H1 (cell line): ENCODE measurements at regions not wholly inside any gene's neighbourhood (a gene's known extent, or its start where the extent isn't known, plus 50 kb on each side); places are given as distances from the start of the nearest gene placed in this dataset.

ENCODE experiments used
- CTCF ChIA-PET: fragments of 300-600 bp; sonication (Branson Sonifier 250); formaldehyde crosslinking; loops from one replicate; lab custom pipeline; 2021; ENCODE audit not compliant: partially characterized antibody; lab: Charles Lee
- POLR2A ChIA-PET: fragments of 300-600 bp; sonication (Branson Sonifier 250); formaldehyde crosslinking; loops from one replicate; lab custom pipeline; 2021; ENCODE audit warnings: inconsistent platforms; ENCODE audit not compliant: partially characterized antibody; lab: Charles Lee
- DNase-seq, 2 experiments: peaks; one replicate each; pipeline versions ENCODE4 v3.0.0 to v3.0.0-alpha.2; 2010 to 2022; ENCODE audit warnings: low spot score in 2 of 2, low read depth in 1 of 2, mixed read lengths in 1 of 2
- FAIRE-seq: peaks from 2 replicates; lab custom pipeline; 2011; peaks lifted over from hg19 to GRCh38; lab: Jason Lieb, UNC
- H2AFZ ChIP-seq: 2 replicates; pipeline ENCODE4 v1.8.1; 2012; ENCODE audit warnings: low read length, inconsistent platforms
- H2AK5ac ChIP-seq: 2 replicates; pipeline ENCODE4 v1.6.1; 2013; ENCODE audit warnings: low read depth, low read length
- H2BK120ac ChIP-seq: replicated peaks from 2 replicates; pipeline ENCODE3; 2013; ENCODE audit warnings: low read depth, low read length, inconsistent platforms
- H2BK12ac ChIP-seq: 2 replicates; pipeline ENCODE4 v1.6.1; 2013; ENCODE audit warnings: low read depth, low read length
- H2BK15ac ChIP-seq: 2 replicates; pipeline ENCODE4 v1.6.1; 2013; ENCODE audit warnings: low read length
- H2BK20ac ChIP-seq: 2 replicates; pipeline ENCODE4 v1.6.1; 2013; ENCODE audit warnings: low read length
- H2BK5ac ChIP-seq: 2 replicates; pipeline ENCODE4 v1.6.1; 2013; ENCODE audit warnings: low read depth, low read length
- H3K14ac ChIP-seq: 2 replicates; pipeline ENCODE4 v1.6.1; 2013; ENCODE audit warnings: inconsistent platforms; ENCODE audit not compliant: insufficient read length
- H3K18ac ChIP-seq: 2 replicates; pipeline ENCODE4 v1.6.1; 2013; ENCODE audit warnings: low read length; ENCODE audit errors: extremely low read depth
- H3K23ac ChIP-seq: 2 replicates; pipeline ENCODE4 v1.6.1; 2013; ENCODE audit warnings: inconsistent platforms; ENCODE audit not compliant: insufficient read length
- H3K23me2 ChIP-seq: 2 replicates; pipeline ENCODE4 v1.6.1; 2013; ENCODE audit warnings: low read depth, low read length
- H3K27ac ChIP-seq: 2 replicates; pipeline ENCODE4 v1.6.1; 2011; ENCODE audit warnings: low read depth, low read length, inconsistent platforms
- H3K27me3 ChIP-seq, 4 experiments: replicated peaks in 1 of 4; 1 replicate in 1 of 4; 2 replicates in 3 of 4; pipeline versions ENCODE4 v1.6.1 to v1.8.1; 2011 to 2013; ENCODE audit warnings: low read length in 3 of 4, mild to moderate bottlenecking in 3 of 4, inconsistent platforms in 2 of 4, mixed read lengths in 2 of 4, moderate library complexity in 1 of 4; ENCODE audit not compliant: control insufficient read depth in 3 of 4, insufficient read depth in 3 of 4; ENCODE audit errors: extremely low read depth in 1 of 4
- H3K36me3 ChIP-seq, 4 experiments: 2 replicates each; pipeline versions ENCODE4 v1.6.1 to v1.8.1; 2011 to 2013; ENCODE audit warnings: mild to moderate bottlenecking in 4 of 4, low read length in 3 of 4, moderate library complexity in 2 of 4, control low read depth in 1 of 4, inconsistent platforms in 1 of 4; ENCODE audit not compliant: insufficient read depth in 4 of 4, control insufficient read depth in 2 of 4
- H3K4ac ChIP-seq: replicated peaks from 2 replicates; pipeline ENCODE3; 2013; ENCODE audit warnings: low read length, low read depth, mixed read lengths, inconsistent platforms; ENCODE audit not compliant: insufficient read length
- H3K4me1 ChIP-seq, 4 experiments: replicated peaks in 1 of 4; 1 replicate in 1 of 4; 2 replicates in 3 of 4; pipeline versions ENCODE4 v1.6.1 to v1.8.1; 2011 to 2013; ENCODE audit warnings: low read length in 3 of 4, inconsistent platforms in 2 of 4, mixed read lengths in 1 of 4; ENCODE audit not compliant: insufficient read depth in 4 of 4, control insufficient read depth in 3 of 4
- H3K4me2 ChIP-seq, 2 experiments: 2 replicates each; pipeline versions ENCODE4 v1.6.1 to v1.8.1; 2011 to 2013; ENCODE audit warnings: low read depth in 2 of 2, low read length in 2 of 2, control low read depth in 1 of 2, inconsistent platforms in 1 of 2, mild to moderate bottlenecking in 1 of 2; ENCODE audit not compliant: insufficient read depth in 1 of 2
- H3K4me3 ChIP-seq, 4 experiments: fragments of 200-600, 300-600 bp in 1 of 4; sonication (generic), shearing (Covaris generic), sonication (Bioruptor Twin) in 1 of 4; 2 replicates each; pipeline versions ENCODE4 v1.5.1 to v1.8.1; 2011 to 2016; ENCODE audit warnings: low read length in 4 of 4, low read depth in 3 of 4, control low read depth in 2 of 4, inconsistent platforms in 2 of 4, mild to moderate bottlenecking in 2 of 4, mixed read lengths in 1 of 4, moderate library complexity in 1 of 4; ENCODE audit not compliant: insufficient read depth in 2 of 4; ENCODE audit errors: extremely low read depth in 1 of 4
- H3K56ac ChIP-seq: replicated peaks from 2 replicates; pipeline ENCODE3; 2013; ENCODE audit warnings: low read depth, mild to moderate bottlenecking, mixed read lengths, low read length, inconsistent platforms; ENCODE audit not compliant: insufficient read length
- H3K79me1 ChIP-seq: 2 replicates; pipeline ENCODE4 v1.6.1; 2013; ENCODE audit warnings: low read depth, low read length, control low read depth
- H3K79me2 ChIP-seq, 2 experiments: 2 replicates each; pipeline versions ENCODE4 v1.6.1 to v1.8.1; 2012 to 2013; ENCODE audit warnings: low read length in 2 of 2, mild to moderate bottlenecking in 2 of 2, inconsistent platforms in 1 of 2; ENCODE audit not compliant: insufficient read depth in 2 of 2, control insufficient read depth in 1 of 2
- H3K9ac ChIP-seq, 4 experiments: replicated peaks in 1 of 4; 1 replicate in 1 of 4; 2 replicates in 3 of 4; pipeline versions ENCODE4 v1.6.1 to v1.8.1; 2011 to 2013; ENCODE audit warnings: low read depth in 3 of 4, low read length in 3 of 4, control low read depth in 2 of 4, mild to moderate bottlenecking in 2 of 4, moderate library complexity in 2 of 4, inconsistent platforms in 1 of 4; ENCODE audit errors: extremely low read depth in 1 of 4
- H3K9me3 ChIP-seq, 2 experiments: 2 replicates each; pipeline versions ENCODE4 v1.6.1 to v1.8.1; 2012 to 2013; ENCODE audit warnings: mild to moderate bottlenecking in 2 of 2, moderate library complexity in 2 of 2, control low read depth in 1 of 2, inconsistent platforms in 1 of 2, low read depth in 1 of 2, low read length in 1 of 2, mixed read lengths in 1 of 2; ENCODE audit not compliant: insufficient read depth in 2 of 2
- H4K20me1 ChIP-seq, 2 experiments: replicated peaks in 1 of 2; 2 replicates each; pipeline versions ENCODE3 to v1.8.1; 2011 to 2013; ENCODE audit warnings: inconsistent platforms in 2 of 2, low read length in 2 of 2, mild to moderate bottlenecking in 1 of 2; ENCODE audit not compliant: insufficient read depth in 2 of 2, control insufficient read depth in 1 of 2
- H4K5ac ChIP-seq: 2 replicates; pipeline ENCODE4 v1.6.1; 2013; ENCODE audit warnings: low read length, low read depth, mixed read lengths, inconsistent platforms; ENCODE audit not compliant: insufficient read length
- H4K8ac ChIP-seq: 2 replicates; pipeline ENCODE4 v1.8.0; 2013; ENCODE audit warnings: mild to moderate bottlenecking, moderate library complexity, low read length, inconsistent platforms; ENCODE audit not compliant: insufficient read depth; ENCODE audit errors: extremely low read depth
- H4K91ac ChIP-seq: replicated peaks from 2 replicates; pipeline ENCODE3; 2013; ENCODE audit warnings: low read length, mixed read lengths, inconsistent platforms; ENCODE audit not compliant: insufficient read length
- BACH1 ChIP-seq: IDR thresholded peaks from 2 replicates; pipeline ENCODE4 v1.6.1; 2012; ENCODE audit warnings: low read length, improper control_type of control experiment
- CBX5 ChIP-seq: fragments of 300-800, 300-1000 bp; sonication (generic); IDR thresholded peaks from 2 replicates; pipeline ENCODE4 v1.7.1; 2016; ENCODE audit warnings: antibody characterized with exemption, low read length, low read depth
- CHD2 ChIP-seq: IDR thresholded peaks from 2 replicates; pipeline ENCODE4 v1.6.1; 2012; ENCODE audit warnings: low read length, improper control_type of control experiment
- CTBP2 ChIP-seq: IDR thresholded peaks from 2 replicates; pipeline ENCODE4 v1.7.0; 2011; ENCODE audit warnings: borderline replicate concordance, mild to moderate bottlenecking, moderate library complexity, mixed read lengths, low read length; ENCODE audit not compliant: insufficient read depth, insufficient read length
- EZH2 ChIP-seq: fragments of 200-600 bp; sonication (generic); IDR thresholded peaks from 2 replicates; pipeline ENCODE4 v1.7.1; 2012; ENCODE audit warnings: low read depth, mild to moderate bottlenecking, moderate library complexity, low read length, inconsistent platforms; ENCODE audit not compliant: severe bottlenecking
- GTF2F1 ChIP-seq: IDR thresholded peaks from 2 replicates; pipeline ENCODE4 v1.6.1; 2012; ENCODE audit warnings: low read depth, low read length, improper control_type of control experiment, borderline replicate concordance
- HDAC2 ChIP-seq, 2 experiments: fragments of 300-600 bp in 1 of 2; sonication (generic) in 1 of 2; IDR thresholded peaks; 2 replicates each; pipeline ENCODE4 v1.6.1; 2011 to 2012; ENCODE audit warnings: low read depth in 2 of 2, low read length in 2 of 2, mild to moderate bottlenecking in 2 of 2, moderate library complexity in 2 of 2, borderline replicate concordance in 1 of 2, inconsistent platforms in 1 of 2
- KDM5A ChIP-seq: fragments of 200-600 bp; IDR thresholded peaks from 2 replicates; pipeline ENCODE4 v1.7.1; 2012; ENCODE audit warnings: mild to moderate bottlenecking, low read length, inconsistent platforms, mixed read lengths
- PHF8 ChIP-seq: fragments of 200-600 bp; sonication (generic); conservative IDR thresholded peaks from 2 replicates; pipeline ENCODE4 v1.7.1; 2012; ENCODE audit warnings: low read depth, mild to moderate bottlenecking, inconsistent platforms, low read length, moderate library complexity
- POU5F1 ChIP-seq: IDR thresholded peaks from 2 replicates; pipeline ENCODE4 v1.6.1; 2011; ENCODE audit warnings: low read depth, mild to moderate bottlenecking, low read length, moderate library complexity
- RBBP5 ChIP-seq: IDR thresholded peaks from 2 replicates; pipeline ENCODE4 v1.7.1; 2012; ENCODE audit warnings: low read depth, mild to moderate bottlenecking, inconsistent platforms, low read length, moderate library complexity, borderline replicate concordance
- RXRA ChIP-seq: IDR thresholded peaks from 2 replicates; pipeline ENCODE4 v1.6.1; 2011; ENCODE audit warnings: low read depth, mild to moderate bottlenecking, low read length, moderate library complexity; ENCODE audit not compliant: insufficient read depth
- SUZ12 ChIP-seq: fragments of 200-600 bp; sonication (generic); IDR thresholded peaks from 2 replicates; pipeline ENCODE4 v1.6.1; 2012; ENCODE audit warnings: mild to moderate bottlenecking, inconsistent platforms, low read length, moderate library complexity, mixed read lengths
- WGBS, 2 experiments: shearing (Covaris generic) in 1 of 2; methylation state at CpG; one replicate each; pipeline versions ENCODE4 v1.1.6 to v1.1.7; 2013 to 2015; ENCODE audit warnings: low lambda C conversion rate in 2 of 2, mixed read lengths in 2 of 2, inconsistent platforms in 1 of 2, low coverage in 1 of 2, missing lambda C conversion rate in 1 of 2; ENCODE audit not compliant: insufficient replicate concordance in 2 of 2, insufficient coverage in 1 of 2, insufficient read length in 1 of 2; ENCODE audit errors: extremely low coverage in 1 of 2, missing lambda C conversion rate in 1 of 2; 5-methylcytosine and 5-hydroxymethylcytosine counted together

DNA sequence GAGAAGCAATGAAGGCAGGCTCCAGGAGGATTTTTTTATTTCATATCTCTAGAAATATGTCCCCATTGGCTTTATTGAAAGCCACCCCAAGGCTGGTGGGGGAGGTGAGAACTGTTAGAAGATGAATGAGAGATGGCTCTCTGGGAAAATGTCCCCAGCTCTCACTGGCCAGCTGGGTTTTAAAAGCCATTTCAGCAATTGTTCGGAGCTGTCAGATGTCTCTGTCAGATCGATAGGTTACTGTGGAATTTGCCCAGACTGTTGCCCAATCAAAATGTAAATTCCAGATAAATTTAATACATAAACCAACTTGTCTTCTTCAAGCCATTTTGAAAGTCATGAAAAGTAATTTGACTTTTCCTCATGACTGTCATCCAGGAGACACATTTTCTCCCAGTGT is 67.0 kb upstream of the BRINP1 start:
- Histone ChIP-seq H3K36me3 (no peaks in the 10 kb centered on the region), H3K79me2 (no peaks in the 10 kb centered on the region), H3K4ac (no peak overlapping the region), H4K5ac (no peak overlapping the region), H4K8ac (no peak overlapping the region), H3K9me3 (no peaks in the 10 kb centered on the region), H3K4me2 (no peak overlapping the region), H3K79me1 (no peaks in the 10 kb centered on the region), H2AFZ (no peak overlapping the region), H4K91ac (no peak overlapping the region), H3K27me3 (no peaks in the 10 kb centered on the region), H4K20me1 (no peaks in the 10 kb centered on the region), H3K23ac (no peak overlapping the region), H2BK20ac (no peak overlapping the region), H3K27ac (no peak overlapping the region), H2AK5ac (no peak overlapping the region), H2BK120ac (no peak overlapping the region), H3K23me2 (no peaks in the 10 kb centered on the region), H3K9ac (no peak overlapping the region), H3K56ac (no peak overlapping the region), H2BK15ac (no peak overlapping the region), H3K4me1 (peaks cover 3 to 10% (median 4%) of the 10 kb centered on the region in 4 experiments; a peak in 6 of 7 replicates), H2BK12ac (no peak overlapping the region), H3K4me3 (no peak overlapping the region), H3K18ac (no peak overlapping the region), H3K14ac (no peak overlapping the region), H2BK5ac (no peak overlapping the region)
- ChIA-PET POLR2A (no interaction called here), CTCF (no interaction called here)
- FAIRE-seq (no peak), DNase-seq (no peak)
- no peak for TF ChIP-seq HDAC2 (IDR thresholded peaks at IDR 0.05; ENCODE audit: borderline replicate concordance in 1 of 2, low read depth in 2 of 2, low read length in 2 of 2)
- no peak for TF ChIP-seq KDM5A
- TF ChIP-seq EZH2 = no peak
- TF ChIP-seq POU5F1 = no peak
- no peak for TF ChIP-seq RBBP5
- TF ChIP-seq CHD2 = no peak
- TF ChIP-seq RXRA = no peak
- no peak for TF ChIP-seq BACH1
- no peak for TF ChIP-seq GTF2F1
- no peak for TF ChIP-seq PHF8
- TF ChIP-seq SUZ12 = no peak
- TF ChIP-seq CBX5 = no peak
- no peak for TF ChIP-seq CTBP2
- 92% methylated on average over 2 of the region's 2 CpGs; no CpG with 5 or more reads in 1 of the 2 experiments for WGBS, 2 experiments
